ENCODE measurements at regions not wholly inside any gene's neighbourhood (a gene's known extent, or its start where the extent isn't known, plus 50 kb on each side); places are given as distances from the start of the nearest gene placed in this dataset.

- no peak for TF ChIP-seq CTCF (IDR thresholded peaks at IDR 0.05)
- no peak for TF ChIP-seq POLR2A (IDR thresholded peaks at IDR 0.05)
- 72 to 75% methylated on average over 2 of the region's 2 CpGs for WGBS, 2 donors
- Histone ChIP-seq H3K9me3 (no peaks in the 10 kb centered on the region), H3K4me3 (no peak overlapping the region), H3K27ac (no peak overlapping the region), H3K4me1 (no peaks in the 10 kb centered on the region), H3K27me3 (no peaks in the 10 kb centered on the region), H3K36me3 (ENCODE audit: low read depth, missing control alignments) (no peaks in the 10 kb centered on the region)
- DNase-seq, result no peak
- intact Hi-C loops (cut with DNase I; ENCODE audit: low total_unique reads), result no loop called here
Observed at GRCh38 chr1:79431340-79431739, 424.8 kb upstream of the ADGRL4 start.

GRCh38 chr1:79430437-79430836 lies 423.9 kb upstream of the ADGRL4 start:
- Histone ChIP-seq H3K36me3 (ENCODE audit: low read depth, missing control alignments) (no peaks in the 10 kb centered on the region), H3K9me3 (no peaks in the 10 kb centered on the region), H3K27ac (no peak overlapping the region), H3K4me1 (no peaks in the 10 kb centered on the region), H3K27me3 (no peaks in the 10 kb centered on the region), H3K4me3 (no peak overlapping the region)
- 61 to 68% methylated on average over 11 of the region's 11 CpGs for WGBS, 2 donors
- no peak for TF ChIP-seq POLR2A (IDR thresholded peaks at IDR 0.05)
- TF ChIP-seq CTCF (IDR thresholded peaks at IDR 0.05), result no peak
- no peak for DNase-seq
- intact Hi-C loops (cut with DNase I; ENCODE audit: low total_unique reads), result no loop called here

- intact Hi-C loops (cut with DNase I; ENCODE audit: low total_unique reads), result no loop called here
- TF ChIP-seq CTCF (IDR thresholded peaks at IDR 0.05) (no peak), POLR2A (IDR thresholded peaks at IDR 0.05) (no peak)
- Histone ChIP-seq H3K4me1 (no peaks in the 10 kb centered on the region), H3K27me3 (no peaks in the 10 kb centered on the region), H3K4me3 (no peak overlapping the region), H3K9me3 (no peaks in the 10 kb centered on the region), H3K27ac (no peak overlapping the region), H3K36me3 (ENCODE audit: low read depth, missing control alignments) (no peaks in the 10 kb centered on the region)
- WGBS, 2 donors, result 80 to 84% methylated on average over 2 of the region's 2 CpGs
- DNase-seq, result no peak
Observed at GRCh38 chr1:79422726-79423125, 416.2 kb upstream of the ADGRL4 start.

GRCh38 chr1:79398501-79398900 lies 392.0 kb upstream of the ADGRL4 start:
- WGBS, 2 donors, result 73 to 74% methylated on average over 2 of the region's 2 CpGs
- H3K36me3 ChIP-seq (ENCODE audit: low read depth, missing control alignments), result no peaks in the 10 kb centered on the region
- no peak overlapping the region for H3K27ac ChIP-seq
- intact Hi-C loops (cut with DNase I; ENCODE audit: low total_unique reads), result no loop called here
- DNase-seq, result no peak
- no peaks in the 10 kb centered on the region for H3K4me1 ChIP-seq
- TF ChIP-seq CTCF (IDR thresholded peaks at IDR 0.05) (no peak), POLR2A (IDR thresholded peaks at IDR 0.05) (no peak)
- no peak overlapping the region for H3K4me3 ChIP-seq
- H3K9me3 ChIP-seq, result no peaks in the 10 kb centered on the region
- no peaks in the 10 kb centered on the region for H3K27me3 ChIP-seq

GRCh38 chr1:79396901-79397300 lies 390.4 kb upstream of the ADGRL4 start:
- DNase-seq, result no peak
- no peaks in the 10 kb centered on the region for H3K9me3 ChIP-seq
- H3K36me3 ChIP-seq (ENCODE audit: low read depth, missing control alignments), result no peaks in the 10 kb centered on the region
- WGBS, 2 donors, result 62 to 70% methylated on average over 2 of the region's 2 CpGs
- no peak overlapping the region for H3K4me3 ChIP-seq
- H3K4me1 ChIP-seq, result no peaks in the 10 kb centered on the region
- no peak overlapping the region for H3K27ac ChIP-seq
- intact Hi-C loops (cut with DNase I; ENCODE audit: low total_unique reads), result no loop called here
- H3K27me3 ChIP-seq, result no peaks in the 10 kb centered on the region
- TF ChIP-seq POLR2A (IDR thresholded peaks at IDR 0.05) (no peak), CTCF (IDR thresholded peaks at IDR 0.05) (no peak)
